PC-3 (cell line): ENCODE measurements at regions not wholly inside any gene's neighbourhood (a gene's known extent, or its start where the extent isn't known, plus 50 kb on each side); places are given as distances from the start of the nearest gene placed in this dataset.

Experiments used
- ATAC-seq: fragments of 200-7000 bp; cut with Tn5 transposase; 2 replicates; pipeline ENCODE4 v1.9.1; 2020; ENCODE audit warnings: mild to moderate bottlenecking, moderate library complexity
- BruUV-seq: library from RNA; stranded (reverse); fragments of 400-500 nt; replicated peaks from 2 replicates; lab custom pipeline; 2021; lab: Mats Ljungman, UMichigan
- CTCF ChIA-PET: fragments of 300-600 bp; sonication (Branson Sonifier 250); formaldehyde crosslinking; loops from one replicate; lab custom pipeline; 2022; ENCODE audit warnings: antibody characterized with exemption; lab: Charles Lee
- POLR2A ChIA-PET: fragments of 300-600 bp; sonication (Branson Sonifier 250); formaldehyde crosslinking; loops from one replicate; lab custom pipeline; 2022; ENCODE audit warnings: antibody characterized with exemption; ENCODE audit not compliant: unreplicated experiment; lab: Charles Lee
- DNase-seq: peaks from one replicate; pipeline ENCODE4 v3.0.0-alpha.2; 2015
- H2AFZ ChIP-seq: fragments of 300-600 bp; sonication (generic); 2 replicates; pipeline ENCODE4 v1.6.0; 2016; ENCODE audit warnings: antibody characterized with exemption, low read length
- H3F3A ChIP-seq: fragments of 300-600 bp; sonication (generic); one replicate; pipeline ENCODE4 v1.6.0; 2017; ENCODE audit warnings: antibody characterized with exemption, low read length, control low read depth, mild to moderate bottlenecking; ENCODE audit not compliant: unreplicated experiment
- H3K27ac ChIP-seq: fragments of 300-600 bp; sonication (generic); 2 replicates; pipeline ENCODE4 v1.5.1; 2016; ENCODE audit warnings: mild to moderate bottlenecking, low read length
- H3K27me3 ChIP-seq: fragments of 300-600 bp; sonication (generic); 2 replicates; pipeline ENCODE4 v1.6.1; 2016; ENCODE audit warnings: low read length, mixed read lengths
- H3K36me3 ChIP-seq: fragments of 300-600 bp; sonication (generic); 2 replicates; pipeline ENCODE4 v1.6.1; 2016; ENCODE audit warnings: low read depth, mixed run types, low read length, mixed read lengths
- H3K4me1 ChIP-seq: fragments of 300-600 bp; sonication (generic); 2 replicates; pipeline ENCODE4 v1.5.1; 2016; ENCODE audit warnings: low read length; ENCODE audit not compliant: insufficient read depth
- H3K4me2 ChIP-seq: fragments of 300-600 bp; sonication (generic); 2 replicates; pipeline ENCODE4 v1.6.0; 2016; ENCODE audit warnings: low read length
- H3K4me3 ChIP-seq: fragments of 300-600 bp; sonication (generic); 2 replicates; pipeline ENCODE4 v1.5.1; 2016; ENCODE audit warnings: mild to moderate bottlenecking, low read length, mixed read lengths
- H3K79me2 ChIP-seq: fragments of 300-600 bp; sonication (generic); 2 replicates; pipeline ENCODE4 v1.6.1; 2017; ENCODE audit warnings: low read length, mixed read lengths
- H3K9ac ChIP-seq: fragments of 300-600 bp; sonication (generic); 2 replicates; pipeline ENCODE4 v1.6.0; 2016; ENCODE audit warnings: mild to moderate bottlenecking, low read length
- H3K9me2 ChIP-seq: fragments of 300-600 bp; sonication (generic); replicated peaks from 2 replicates; pipeline ENCODE4 v1.6.1; 2016; ENCODE audit warnings: mixed run types, low read length, mixed read lengths
- H3K9me3 ChIP-seq: fragments of 300-600 bp; sonication (generic); 2 replicates; pipeline ENCODE4 v1.6.1; 2016; ENCODE audit warnings: low read length, mixed read lengths
- H4K20me1 ChIP-seq: fragments of 300-600 bp; sonication (generic); 2 replicates; pipeline ENCODE4 v1.6.1; 2016; ENCODE audit warnings: low read length, mixed read lengths
- CTCF ChIP-seq: fragments of 300-600 bp; sonication (generic); conservative IDR thresholded peaks from 2 replicates; pipeline ENCODE4 v1.5.1; 2017; ENCODE audit warnings: antibody characterized with exemption, low read depth, mild to moderate bottlenecking, low read length
- EZH2 ChIP-seq: fragments of 300-600 bp; sonication (generic); IDR thresholded peaks from one replicate; pipeline ENCODE4 v1.6.1; 2017; ENCODE audit warnings: antibody characterized with exemption, mild to moderate bottlenecking, low read length; ENCODE audit not compliant: unreplicated experiment
- EZH2phosphoT487 ChIP-seq: fragments of 300-600 bp; sonication (generic); IDR thresholded peaks from 2 replicates; pipeline ENCODE4 v1.6.1; 2018; ENCODE audit warnings: mild to moderate bottlenecking, antibody characterized with exemption, low read length, borderline replicate concordance
- intact Hi-C: fragments of 100-400 bp; cut with micrococcal nuclease; formaldehyde crosslinking; loops from 2 replicates; pipeline ENCODE4 v1.9.0; 2023

- TF ChIP-seq EZH2, result no peak
- no peak for TF ChIP-seq CTCF
- TF ChIP-seq EZH2phosphoT487, result no peak
- no peak for DNase-seq
- H3K4me2 ChIP-seq, result no peak overlapping the region
- CTCF ChIA-PET, result no interaction called here
- POLR2A ChIA-PET, result no interaction called here
- no TSS peak for BruUV-seq
- ATAC-seq, result no peak
- H3K9me2 ChIP-seq, result no peaks in the 10 kb centered on the region
- H3K79me2 ChIP-seq, result no peaks in the 10 kb centered on the region
- no peaks in the 10 kb centered on the region for H3K9me3 ChIP-seq
- H3K9ac ChIP-seq, result no peak overlapping the region
- H4K20me1 ChIP-seq, result no peaks in the 10 kb centered on the region
- intact Hi-C loops, result no loop called here
- no peak overlapping the region for H3K4me3 ChIP-seq
- H3K27me3 ChIP-seq, result peaks cover 45% of the 10 kb centered on the region
- no peak overlapping the region for H2AFZ ChIP-seq
- H3K27ac ChIP-seq, result no peak overlapping the region
- H3F3A ChIP-seq, result no peaks in the 10 kb centered on the region
- H3K36me3 ChIP-seq, result no peaks in the 10 kb centered on the region
- H3K4me1 ChIP-seq, result no peaks in the 10 kb centered on the region
These were observed 64.7 kb upstream of the EPHB3 start for GRCh38 chr3:184496933-184497332.

- Histone ChIP-seq H3K4me3 (no peak overlapping the region), H2AFZ (no peak overlapping the region), H3K27ac (no peak overlapping the region), H3K36me3 (no peaks in the 10 kb centered on the region), H3K79me2 (no peaks in the 10 kb centered on the region), H3K4me1 (no peaks in the 10 kb centered on the region), H3F3A (no peaks in the 10 kb centered on the region), H3K9me2 (no peaks in the 10 kb centered on the region), H3K27me3 (peaks cover 44% of the 10 kb centered on the region), H4K20me1 (no peaks in the 10 kb centered on the region), H3K4me2 (no peak overlapping the region), H3K9ac (no peak overlapping the region), H3K9me3 (no peaks in the 10 kb centered on the region)
- no TSS peak for BruUV-seq
- POLR2A ChIA-PET, result no interaction called here
- DNase-seq (no peak), ATAC-seq (no peak)
- CTCF ChIA-PET, result no interaction called here
- intact Hi-C loops, result no loop called here
- TF ChIP-seq EZH2phosphoT487 (no peak), EZH2 (no peak), CTCF (no peak)
These were observed 63.8 kb upstream of the EPHB3 start for GRCh38 chr3:184497804-184498203.

GRCh38 chr3:184498986-184499606, 62.5 kb upstream of the EPHB3 start:
- Histone ChIP-seq H3K27me3 (peaks cover 37% of the 10 kb centered on the region), H3K9ac (no peak overlapping the region), H3K36me3 (no peaks in the 10 kb centered on the region), H3F3A (no peaks in the 10 kb centered on the region), H3K9me2 (no peaks in the 10 kb centered on the region), H4K20me1 (no peaks in the 10 kb centered on the region), H3K9me3 (no peaks in the 10 kb centered on the region), H3K4me2 (no peak overlapping the region), H3K4me3 (no peak overlapping the region), H3K4me1 (no peaks in the 10 kb centered on the region), H3K79me2 (no peaks in the 10 kb centered on the region), H2AFZ (no peak overlapping the region), H3K27ac (no peak overlapping the region)
- BruUV-seq, result no TSS peak
- TF ChIP-seq EZH2phosphoT487, result no peak
- no peak for TF ChIP-seq CTCF
- TF ChIP-seq EZH2, result no peak
- DNase-seq (no peak), ATAC-seq (no peak)
- intact Hi-C loops, result no loop called here
- ChIA-PET POLR2A (no interaction called here), CTCF (no interaction called here)
